Right lobe of liver (tissue), 4 donors: ENCODE measurements at regions not wholly inside any gene's neighbourhood (a gene's known extent, or its start where the extent isn't known, plus 50 kb on each side); places are given as distances from the start of the nearest gene placed in this dataset.

Experiments
- CTCF ChIP-seq, 4 donors: fragments of 200-600 bp in 3 of 4; fragments of 450-650 bp in 1 of 4; IDR thresholded peaks; one replicate each; pipeline versions ENCODE4 v1.5.1 to v1.8.0; 2016 to 2022; ENCODE audit warnings: antibody characterized with exemption in 4 of 4, mild to moderate bottlenecking in 2 of 4
- POLR2A ChIP-seq: fragments of 450-650 bp; IDR thresholded peaks from one replicate; pipeline ENCODE4 v1.6.1; 2017; ENCODE audit warnings: antibody characterized with exemption, mild to moderate bottlenecking
- donor health status: DM: no; HTN: no; CAD: no.
- donor health status: DM: no; HTN: no; CAD: no.
- donor health status: DM: no; HTN: yes; CAD: no.

- TF ChIP-seq POLR2A (no peak), CTCF (IDR thresholded peaks at IDR 0.05) (no peak)
Observed at GRCh38 chr2:157053876-157054275, 203.6 kb upstream of the GALNT5 start.
